ENCODE measurements at regions not wholly inside any gene's neighbourhood (a gene's known extent, or its start where the extent isn't known, plus 50 kb on each side); places are given as distances from the start of the nearest gene placed in this dataset.

DNA sequence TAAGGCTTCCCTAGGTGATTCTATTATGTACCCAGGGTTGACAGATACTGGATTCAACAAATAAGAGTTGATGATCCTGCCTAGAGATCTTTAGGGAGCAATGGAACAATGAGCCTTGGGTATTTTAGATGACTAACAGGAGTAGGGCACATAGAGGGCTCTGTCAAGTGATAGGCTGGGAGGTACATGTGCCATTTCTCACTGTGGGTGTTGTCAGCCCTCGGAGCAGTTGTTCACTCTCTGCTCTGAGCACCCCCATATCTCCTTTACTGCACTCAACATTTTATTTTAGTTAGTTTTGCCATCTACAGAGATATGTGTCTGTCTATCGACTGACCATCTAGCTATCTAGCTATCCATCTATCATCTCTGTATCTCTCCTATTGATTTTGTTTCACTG, 950.6 kb downstream of the TYW1 start:
- DNase-seq: no peak

DNA sequence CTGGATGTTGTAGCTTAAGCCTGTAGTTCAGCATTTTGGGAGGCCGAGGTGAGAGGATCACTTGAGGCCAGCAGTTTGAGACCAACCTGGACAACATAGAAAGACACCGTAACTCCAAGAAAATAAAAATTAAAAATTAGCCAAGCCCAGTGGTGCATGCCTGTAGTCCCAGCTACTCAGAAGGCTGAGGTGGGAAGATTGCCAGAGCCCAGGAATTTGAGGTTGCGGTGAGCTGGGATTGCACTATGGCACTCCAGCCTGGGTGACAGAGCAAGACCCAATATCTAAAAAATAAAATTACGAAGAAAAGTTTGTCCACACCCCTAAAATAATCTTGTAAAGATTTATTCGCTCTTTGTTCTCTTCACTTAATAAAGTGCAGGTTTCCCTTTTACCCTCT, 951.0 kb downstream of the TYW1 start:
- DNase-seq: no peak

DNA sequence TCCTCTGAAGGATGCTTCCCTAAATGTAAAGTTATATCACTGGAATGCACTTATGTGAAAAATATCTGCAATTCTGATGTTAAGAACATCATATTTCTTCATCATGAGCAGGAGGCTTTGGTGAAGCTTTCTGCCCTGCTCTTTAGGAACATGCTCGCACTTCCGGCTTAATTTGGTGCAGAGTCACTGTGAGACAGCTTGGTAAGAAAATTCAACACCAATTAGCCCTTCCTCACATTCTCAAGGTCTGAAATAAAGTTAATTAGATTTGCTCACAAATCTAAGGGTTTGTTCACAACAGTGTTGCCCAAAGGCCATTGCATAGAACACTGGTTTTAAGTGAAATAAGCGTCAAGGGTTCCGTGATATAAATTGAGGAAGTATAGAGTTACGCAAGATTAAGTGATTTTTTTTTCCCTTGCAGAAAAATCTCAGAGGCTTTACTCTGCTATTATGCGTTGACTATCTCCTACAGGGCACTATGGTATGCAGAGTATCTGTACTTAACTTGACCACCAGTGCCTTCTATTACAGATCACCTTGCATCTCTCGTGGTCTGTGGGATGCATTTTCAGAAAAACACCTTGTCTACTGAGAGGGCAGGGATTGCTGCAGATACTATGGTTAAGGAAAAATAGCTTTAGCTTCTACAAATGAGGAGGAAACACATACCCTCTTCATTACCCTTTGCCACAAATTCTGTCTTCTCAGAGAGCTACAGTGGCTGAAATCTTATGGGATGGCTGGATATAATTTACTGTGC, 953.9 kb downstream of the TYW1 start:
- no peak for DNase-seq

DNA sequence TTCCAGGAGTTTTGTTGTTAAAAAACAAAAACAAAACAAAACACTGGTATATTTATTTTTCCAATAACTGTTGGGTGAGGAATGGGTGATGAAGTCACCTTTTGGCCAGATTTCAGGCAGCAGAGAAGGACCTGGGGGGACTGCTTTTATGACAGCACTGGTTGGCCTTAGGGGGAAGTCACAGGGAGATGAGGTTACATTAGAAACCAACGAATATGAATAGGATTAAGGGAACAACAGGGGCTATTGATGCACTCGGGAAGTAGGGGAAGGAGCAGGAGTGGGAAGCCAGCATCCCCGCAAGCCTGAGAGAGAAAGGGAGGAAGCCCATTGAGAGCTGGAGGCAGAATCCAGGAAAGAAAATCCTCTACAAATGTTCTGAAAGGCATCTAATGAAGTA, 958.4 kb downstream of the TYW1 start:
- DNase-seq: no peak

DNA sequence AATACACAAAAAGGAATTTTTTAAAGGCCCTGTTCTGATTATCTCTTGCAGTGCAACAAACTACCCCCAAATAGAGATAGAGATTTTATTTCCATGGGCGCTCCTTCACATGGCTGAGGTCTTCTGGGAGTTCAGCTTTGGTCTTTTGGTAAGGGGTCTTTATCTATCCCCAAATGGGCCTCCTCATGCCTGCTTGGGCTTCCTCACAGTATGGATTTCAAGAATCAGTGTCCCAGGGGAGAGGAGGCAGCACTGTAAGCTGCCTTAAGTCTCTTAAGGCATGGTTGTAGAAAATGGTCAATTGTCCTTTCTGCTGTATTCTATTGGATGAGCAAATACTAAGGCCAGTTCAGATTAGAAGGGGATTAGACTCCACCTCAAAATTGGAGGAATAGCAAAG, 966.2 kb downstream of the TYW1 start:
- no peak for DNase-seq

DNA sequence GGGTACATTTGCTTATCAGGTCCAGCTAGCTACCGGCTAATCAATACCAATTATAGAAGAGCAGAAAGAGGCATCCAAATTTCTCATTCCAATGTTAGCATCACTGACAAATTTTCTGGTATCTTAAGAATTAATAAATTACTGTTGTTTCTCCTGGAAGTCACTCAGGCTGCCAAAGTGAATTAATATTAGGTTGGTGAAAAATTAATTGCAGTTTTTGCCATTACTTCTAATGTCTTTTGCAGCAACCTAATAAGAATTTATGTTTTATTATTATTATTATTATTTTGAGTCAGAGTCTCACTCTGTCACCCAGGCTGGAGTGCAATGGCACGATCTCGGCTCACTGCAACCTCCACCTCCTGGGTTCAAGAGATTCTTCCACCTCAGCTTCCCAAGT, 979.9 kb downstream of the TYW1 start:
- no peak for DNase-seq

DNA sequence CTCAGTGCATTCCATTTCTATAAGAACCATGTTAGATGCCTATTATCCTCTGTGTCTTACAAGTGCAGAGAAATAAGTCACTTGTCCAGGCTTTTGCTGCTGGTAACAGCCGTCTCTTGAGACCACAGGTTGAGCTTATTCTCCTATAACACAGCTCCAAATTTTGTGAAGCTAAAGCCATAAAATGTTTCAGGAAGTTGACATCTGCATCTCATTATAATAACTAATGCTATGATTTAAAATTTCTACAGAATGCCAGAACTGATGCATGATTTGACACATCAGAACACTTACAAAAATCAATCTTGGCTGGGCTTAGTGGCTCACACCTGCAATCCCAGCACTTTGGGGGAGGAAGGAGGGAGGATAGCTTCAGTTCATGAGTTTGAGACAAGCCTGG, 986.9 kb downstream of the TYW1 start:
- DNase-seq: no peak

DNA sequence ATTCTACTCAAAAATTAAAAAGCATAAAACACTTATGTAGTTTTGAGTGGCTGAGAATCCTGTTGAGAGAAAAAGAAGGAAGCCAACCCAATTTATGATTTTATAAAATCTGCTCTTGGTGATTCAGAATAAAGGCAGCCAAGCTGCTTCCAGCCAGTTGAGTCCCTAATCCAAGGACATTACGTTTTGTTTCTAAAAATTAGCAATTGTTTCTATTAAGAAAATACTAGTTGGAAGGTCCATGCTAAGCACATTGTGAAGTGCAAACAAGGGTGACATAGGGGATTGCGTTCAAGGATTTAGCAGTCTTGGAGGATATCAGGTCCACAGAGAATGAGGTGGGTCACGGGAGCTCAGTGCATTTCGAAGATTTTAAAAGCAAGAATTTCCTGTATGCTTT, 987.7 kb downstream of the TYW1 start:
- DNase-seq: no peak

DNA sequence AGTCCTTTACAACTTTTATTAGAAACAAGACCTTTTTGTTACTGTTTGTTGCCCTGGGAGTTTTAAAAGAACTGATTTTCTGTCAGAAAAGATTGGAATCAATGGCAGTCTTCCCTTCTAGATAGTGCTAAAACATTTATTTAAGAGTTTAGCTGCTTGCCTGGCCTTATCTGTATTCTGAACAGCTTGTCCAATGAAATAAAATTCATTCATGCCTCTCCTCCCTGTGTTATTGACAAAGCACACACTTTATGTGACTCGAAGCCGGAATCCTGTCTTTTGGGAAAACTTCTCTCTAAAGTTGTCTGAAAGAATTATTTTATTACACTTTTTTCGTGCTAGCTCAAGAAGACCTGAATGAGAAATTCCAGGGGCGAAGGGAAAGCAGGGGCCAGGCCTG, 992.5 kb downstream of the TYW1 start:
- no peak for DNase-seq

DNA sequence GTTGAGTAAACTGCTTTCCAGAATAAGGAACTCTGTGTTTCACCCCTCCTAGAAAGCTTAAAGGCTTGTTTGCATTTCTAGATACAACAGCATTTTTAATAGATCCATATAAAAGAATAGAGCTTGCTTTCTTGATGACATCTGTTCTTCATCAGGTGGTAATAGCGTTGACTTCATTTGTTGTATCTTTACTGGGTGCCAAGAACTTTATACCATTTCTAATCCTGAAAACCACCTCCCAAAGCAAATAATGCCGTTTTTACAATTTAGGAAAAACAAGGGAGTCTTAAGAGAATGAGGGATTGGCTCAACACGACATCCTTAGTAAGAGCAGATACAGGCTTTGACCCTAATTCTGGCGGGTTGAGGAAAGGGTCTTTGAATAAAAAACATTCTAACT, 993.4 kb downstream of the TYW1 start:
- no peak for DNase-seq

DNA sequence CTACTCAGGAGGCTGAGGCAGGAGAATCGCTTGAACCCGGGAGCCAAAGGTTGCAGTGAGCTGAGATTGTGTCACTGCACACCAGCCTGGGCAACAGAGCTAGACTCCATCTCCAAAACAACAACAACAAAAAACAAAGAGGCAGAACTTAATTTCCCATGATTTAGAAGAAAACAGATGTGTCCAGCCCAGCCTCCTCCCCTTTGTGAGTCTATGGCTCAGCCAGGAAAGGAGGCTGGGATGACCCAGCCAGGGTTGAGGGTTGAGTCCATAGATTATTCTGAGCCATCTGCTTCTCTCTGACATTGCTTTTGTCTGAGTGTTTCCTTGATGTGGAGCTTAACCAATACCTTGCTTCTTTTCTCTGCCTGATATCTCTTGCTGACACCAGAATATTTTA, 994.1 kb downstream of the TYW1 start:
- DNase-seq: no peak

DNA sequence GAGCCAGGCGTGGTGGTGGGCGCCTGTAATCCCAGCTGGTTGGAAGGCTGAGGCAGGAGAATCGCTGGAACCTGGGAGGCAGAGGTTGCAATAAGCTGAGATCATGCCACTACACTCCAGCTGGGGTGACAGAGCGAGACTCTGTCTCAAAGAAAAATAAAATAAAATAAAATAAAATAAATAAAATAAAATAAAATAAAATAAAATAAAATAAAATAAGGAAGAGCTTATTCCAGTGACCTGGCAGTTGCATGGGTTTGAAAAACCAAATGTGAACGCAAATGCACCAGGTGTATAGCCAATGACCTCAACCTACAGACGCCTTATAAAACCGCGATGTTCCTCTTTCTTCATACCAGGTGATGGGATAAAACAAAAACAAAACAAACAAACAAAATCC, 995.7 kb downstream of the TYW1 start:
- DNase-seq: no peak

DNA sequence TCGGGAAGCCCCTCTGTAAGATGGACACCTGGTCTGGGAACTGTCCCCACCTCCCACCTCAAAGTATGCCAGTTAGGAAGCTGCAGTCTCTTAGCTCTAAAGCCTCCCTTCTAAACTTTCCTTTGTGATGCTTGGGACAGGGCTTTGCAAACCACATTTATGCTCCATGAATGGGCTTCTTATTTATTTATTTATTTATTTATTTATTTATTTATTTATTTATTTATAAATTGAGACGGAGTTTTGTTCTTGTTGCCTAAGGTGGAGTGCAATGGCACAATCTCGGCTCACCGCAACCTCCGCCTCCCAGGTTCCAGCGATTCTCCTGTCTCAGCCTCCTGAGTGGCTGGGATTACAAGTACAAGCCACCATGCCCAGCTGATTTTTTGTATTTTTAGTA, 1009.4 kb downstream of the TYW1 start:
- no peak for DNase-seq

DNA sequence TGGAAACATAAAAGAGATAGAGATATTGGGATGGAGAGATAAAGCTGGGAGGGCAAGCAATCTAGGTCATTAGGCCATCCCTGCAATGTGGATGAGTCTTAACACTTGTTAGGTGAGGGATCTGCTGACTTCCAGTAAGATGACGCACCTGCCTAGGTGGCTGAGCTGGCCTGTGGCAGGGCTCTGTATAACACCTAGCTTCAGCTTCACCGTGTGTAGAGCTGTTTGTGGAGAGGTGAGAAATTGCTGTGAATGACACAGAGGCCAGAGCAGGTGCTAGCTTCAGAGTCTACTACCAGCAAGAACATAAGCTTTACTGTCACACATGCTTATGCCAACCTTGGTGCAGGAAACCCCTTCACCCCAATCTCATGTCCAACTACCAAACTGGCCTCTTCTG, 1010.0 kb downstream of the TYW1 start:
- DNase-seq: no peak

DNA sequence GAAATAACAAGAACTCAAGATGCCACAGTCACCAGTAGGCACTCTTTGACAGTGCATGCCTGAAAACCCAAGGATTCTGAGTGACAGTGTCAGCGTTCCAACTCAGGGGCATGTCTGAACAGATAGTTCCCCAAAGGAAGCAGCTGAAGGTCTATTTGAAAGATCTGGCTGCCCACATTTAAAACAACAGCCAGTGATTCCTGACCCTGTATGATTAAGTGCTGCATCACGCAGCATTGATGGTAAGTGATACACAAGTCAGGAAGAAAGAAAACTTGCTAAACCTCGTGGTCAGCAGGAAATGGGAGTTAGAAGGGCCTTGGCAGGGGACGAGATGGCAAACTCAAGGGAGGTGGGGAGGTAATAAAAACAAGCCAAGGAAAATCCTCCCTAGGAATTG, 1013.1 kb downstream of the TYW1 start:
- DNase-seq: peak; percentile 29

DNA sequence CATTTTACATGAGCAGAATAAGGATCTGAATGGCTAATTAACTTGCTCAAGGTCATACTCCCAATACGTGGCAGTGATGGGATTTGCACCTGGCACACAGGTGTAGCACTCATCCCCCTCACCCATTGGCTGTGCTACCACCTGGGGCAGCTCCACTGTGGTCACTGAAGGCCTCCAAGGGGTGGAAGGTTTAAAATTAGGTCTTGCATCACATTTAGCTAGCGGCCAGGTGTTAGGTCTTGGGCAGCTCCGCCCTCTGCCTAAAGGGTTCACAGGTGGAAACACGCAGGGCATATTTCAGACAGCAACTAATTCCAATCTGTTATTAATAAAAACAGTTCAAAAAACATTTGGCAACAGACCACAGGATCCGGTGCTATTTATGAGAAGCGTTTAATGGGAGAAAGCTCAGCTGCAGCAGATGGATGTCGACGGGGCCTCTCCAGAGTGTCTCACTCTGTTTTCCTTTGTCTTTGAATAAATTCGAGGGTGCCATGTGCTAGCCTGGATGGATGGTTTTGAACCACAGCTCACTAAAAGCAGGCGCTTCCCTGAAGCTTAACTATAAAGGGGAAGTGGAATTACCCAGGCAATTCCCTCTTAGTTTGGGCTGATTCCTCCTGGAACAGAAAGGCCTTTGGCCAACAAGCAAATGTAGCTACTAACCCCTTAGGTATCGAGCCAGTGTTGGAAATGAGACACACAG, 1017.6 kb downstream of the TYW1 start:
- no peak for DNase-seq

DNA sequence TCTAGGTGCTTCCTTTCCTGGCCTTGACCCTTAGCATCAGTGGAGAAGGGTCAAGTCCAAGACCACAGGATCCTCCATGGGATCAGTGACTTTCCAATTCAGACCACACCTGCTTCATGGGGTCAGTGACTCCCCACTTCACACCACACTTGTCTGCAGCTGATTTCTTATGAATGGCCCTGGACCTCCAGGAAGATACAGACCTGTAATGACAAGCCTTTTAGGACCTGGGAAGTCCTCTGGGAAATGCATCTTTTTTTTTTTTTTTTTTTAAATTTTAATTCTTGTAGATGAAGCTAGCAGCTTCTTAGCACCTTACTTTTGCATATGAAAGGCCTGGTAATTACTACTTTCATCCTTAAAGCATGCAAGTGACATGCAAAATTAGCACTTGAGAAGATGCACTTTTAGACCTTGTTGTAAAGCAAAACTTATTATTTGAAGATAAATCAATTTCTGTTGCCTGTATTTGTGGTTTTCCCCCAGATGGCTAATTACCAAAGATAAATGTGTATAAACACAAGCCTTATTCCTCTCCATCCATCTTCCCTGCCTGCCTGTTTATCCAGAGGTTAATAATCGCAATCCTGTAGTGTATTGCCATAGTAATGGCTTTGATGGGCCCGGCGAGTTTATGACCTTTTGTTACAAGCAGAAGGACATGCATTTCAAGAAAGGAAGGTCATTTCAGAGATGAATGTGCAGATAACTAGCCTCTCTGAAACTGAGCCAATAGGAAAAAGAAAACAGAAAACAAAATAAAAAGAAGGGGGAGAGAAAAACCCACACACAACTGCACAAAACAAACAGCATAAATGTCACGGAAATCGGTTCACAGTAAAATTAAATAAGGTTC, 1018.7 kb downstream of the TYW1 start:
- DNase-seq: no peak

DNA sequence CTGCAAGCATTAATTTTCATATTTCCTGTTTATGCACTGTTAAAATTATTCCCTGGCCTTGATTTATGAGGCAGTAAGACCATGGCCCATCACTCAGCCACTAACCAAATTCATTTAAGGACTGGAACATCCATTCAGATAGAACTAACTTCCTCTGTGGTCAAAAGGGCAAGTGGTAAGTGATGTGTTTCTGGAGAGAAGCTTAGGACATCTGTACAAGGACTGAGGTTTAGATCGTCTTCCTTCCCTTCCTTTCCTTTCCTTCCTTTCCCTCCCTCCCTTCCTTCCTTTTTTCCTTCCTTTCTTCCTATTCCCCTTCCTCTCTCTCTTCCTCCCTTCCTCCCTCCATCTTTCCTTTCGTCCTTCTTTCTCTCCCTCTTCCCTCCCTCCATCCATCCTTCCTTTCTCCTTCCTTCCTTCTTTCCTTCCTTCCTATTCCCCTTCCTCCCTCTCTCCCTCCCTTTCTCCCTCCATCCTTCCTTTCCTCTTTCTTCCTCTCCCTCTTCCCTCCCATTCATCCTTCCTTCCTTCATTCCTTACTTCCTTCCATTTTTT, 1019.4 kb downstream of the TYW1 start:
- no peak for DNase-seq

DNA sequence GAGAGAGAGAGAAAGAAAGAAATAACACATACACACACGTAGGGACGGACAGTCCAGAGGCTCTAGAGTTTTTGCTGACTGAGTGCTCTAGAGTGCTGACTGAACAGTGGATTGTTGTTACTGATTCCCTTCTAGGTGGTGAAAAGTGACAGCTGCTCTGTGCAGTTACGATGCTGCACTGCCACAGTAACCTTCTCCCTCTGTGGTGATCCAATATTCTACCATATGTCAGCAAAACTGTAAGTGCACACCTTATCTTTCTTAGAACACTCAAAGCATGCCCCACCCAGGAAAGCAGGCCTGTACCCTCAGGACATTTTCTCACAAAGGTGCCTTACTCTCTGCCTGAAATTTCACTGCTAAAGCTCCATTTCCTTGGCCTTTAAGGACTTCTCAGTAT, 1023.5 kb downstream of the TYW1 start:
- no peak for DNase-seq

DNA sequence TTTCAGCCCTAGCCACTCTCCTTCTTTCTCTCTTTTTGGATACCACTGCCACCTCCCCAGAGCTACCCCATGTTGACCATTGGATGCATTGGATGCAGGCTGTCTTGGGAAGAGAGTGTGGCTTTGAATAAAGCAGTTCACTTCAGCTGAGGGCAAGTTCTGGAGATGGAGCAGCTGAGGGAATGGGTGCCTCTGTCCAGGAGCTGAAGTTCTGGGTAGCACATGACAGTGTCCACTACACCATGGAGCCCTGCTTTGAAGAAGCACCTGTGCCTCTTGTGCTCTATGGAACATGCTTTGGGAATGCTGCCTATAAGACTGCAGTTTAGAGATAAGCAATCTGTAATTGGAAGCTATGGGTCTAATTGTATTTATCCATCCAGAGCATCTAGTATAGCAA, 1028.7 kb downstream of the TYW1 start:
- DNase-seq: no peak

DNA sequence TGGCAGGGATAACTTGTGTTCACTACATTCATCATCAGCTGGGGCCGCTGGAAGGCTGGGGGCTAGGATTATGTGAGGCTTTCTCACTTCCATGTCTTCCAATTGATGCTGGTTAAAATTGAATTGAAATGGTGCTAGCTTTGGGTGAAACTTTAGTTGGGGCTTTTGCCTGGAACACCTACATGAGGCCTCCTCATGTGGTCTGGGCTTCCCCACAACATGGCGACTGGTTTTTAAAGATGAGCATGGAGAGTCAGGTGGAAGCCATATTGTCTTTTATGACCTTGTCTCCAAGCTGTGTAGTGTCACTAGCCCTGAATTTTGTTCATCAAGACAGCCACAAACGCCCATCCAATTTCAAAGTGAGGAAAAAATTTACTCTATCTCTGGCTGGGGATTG, 1033.9 kb downstream of the TYW1 start:
- DNase-seq: no peak

DNA sequence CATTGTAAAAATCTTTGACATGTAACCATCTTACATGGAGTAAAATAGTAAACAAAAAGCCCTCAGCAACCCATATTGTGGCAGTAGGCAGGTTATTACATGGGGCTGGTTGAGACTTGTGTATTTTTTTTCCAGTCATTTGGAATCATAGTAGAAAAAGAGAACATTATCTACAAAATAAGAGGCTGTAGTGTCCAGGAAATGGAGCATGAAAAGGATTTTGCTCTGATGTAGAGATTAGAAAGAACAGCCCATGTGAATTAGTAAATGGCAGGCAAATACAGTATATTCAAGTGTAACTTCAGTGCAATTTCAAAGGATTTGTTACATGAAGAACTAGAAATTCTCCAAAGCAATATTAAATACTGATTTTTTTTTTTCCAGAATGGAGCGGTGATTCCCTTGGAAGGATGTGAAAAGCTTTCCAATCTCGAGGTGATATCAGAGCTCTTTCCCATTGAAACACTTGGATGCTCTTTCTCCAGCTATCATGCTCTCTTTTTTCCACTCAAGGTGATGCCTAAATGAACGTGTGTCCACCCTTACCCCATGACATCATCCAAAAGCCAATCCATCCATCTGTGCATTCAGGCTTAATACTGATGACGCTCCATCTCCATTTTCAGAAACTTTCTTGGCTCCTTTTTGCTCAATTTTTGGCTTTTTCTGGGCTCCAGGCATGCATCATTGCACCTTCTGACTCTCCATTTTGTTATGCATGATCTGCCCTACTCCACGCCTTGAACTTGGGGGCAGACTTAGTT, 1034.7 kb downstream of the TYW1 start:
- DNase-seq: no peak

All from NCI-H226 (cell line).